IPS-11a (cell line): ENCODE measurements at regions not wholly inside any gene's neighbourhood (a gene's known extent, or its start where the extent isn't known, plus 50 kb on each side); places are given as distances from the start of the nearest gene placed in this dataset.

ENCODE experiments used
- H3K4me3 ChIP-seq: one replicate; pipeline ENCODE4 v1.5.1; 2013; ENCODE audit warnings: low read depth, low read length, control low read depth

DNA sequence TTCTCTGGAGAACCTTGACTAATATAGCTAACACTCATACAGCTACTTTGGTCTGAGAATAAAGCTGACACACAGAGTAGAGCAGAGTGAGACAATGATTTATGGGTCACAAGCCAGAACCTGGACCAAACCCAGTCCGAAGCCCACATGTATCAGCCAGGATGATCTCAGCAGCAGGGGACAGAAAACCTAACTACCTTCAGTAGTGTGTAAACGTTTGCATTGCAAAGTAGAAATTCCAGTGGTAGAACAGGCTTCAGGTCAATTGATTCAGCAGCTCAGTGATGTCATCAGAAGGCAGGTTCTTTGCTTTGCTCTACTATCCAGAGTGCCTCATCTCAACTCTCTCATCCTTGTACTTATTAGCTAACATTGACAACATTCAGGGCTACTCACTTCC is 62.5 kb upstream of the PALS2 start:
- H3K4me3 ChIP-seq = no peak overlapping the region

DNA sequence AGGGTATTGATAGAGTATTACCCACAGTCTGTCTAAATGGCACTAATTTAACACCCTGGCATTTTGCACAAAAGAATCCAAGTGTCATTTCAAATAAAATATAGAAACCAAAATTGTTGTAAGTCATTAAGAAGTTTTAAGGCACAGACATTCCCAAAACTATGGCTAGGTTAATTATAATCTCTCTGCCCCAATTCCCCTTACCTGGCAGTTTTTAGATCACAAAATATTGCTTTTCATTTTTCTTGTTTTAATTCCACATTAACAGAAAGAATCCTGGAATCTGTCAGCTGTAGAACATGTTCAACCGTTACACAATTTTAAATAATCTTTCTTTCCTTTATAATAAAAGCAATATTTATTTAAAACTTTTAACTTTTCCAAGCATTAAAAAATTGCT is 56.1 kb upstream of the PALS2 start:
- H3K4me3 ChIP-seq = no peak overlapping the region

DNA sequence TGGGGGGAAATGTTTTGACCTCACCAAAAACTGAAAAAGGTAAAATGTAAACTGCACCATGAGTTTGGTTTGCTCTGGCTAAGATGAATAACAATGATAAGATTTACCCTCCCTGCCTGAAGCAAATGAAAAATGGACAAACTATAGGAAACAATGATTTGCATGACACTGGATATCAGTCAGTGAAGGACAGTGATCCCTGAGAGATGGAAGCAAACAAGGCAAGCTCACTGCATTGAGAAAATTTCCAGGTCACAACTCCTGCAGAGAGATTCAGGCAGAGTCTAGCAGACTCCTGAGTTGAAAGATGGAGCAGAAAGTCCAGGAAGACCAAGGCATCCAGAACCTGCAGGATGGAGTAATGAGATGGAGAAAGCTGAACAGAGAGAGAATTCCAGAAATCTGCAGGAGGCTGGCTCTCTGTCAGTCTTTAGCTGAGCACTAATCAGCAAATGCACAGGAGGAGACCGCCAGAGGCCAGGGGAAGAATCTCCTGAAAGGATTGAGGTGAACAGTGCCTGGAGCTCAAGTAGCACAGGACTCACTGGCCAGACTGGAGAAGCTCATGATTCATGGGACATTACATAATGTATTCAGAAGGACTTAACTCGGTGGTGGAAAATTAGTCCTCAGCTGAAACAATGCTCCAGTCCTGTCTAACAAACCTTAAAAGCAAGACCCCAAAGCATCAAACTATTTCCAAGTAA is 51.2 kb upstream of the PALS2 start:
- no peak overlapping the region for H3K4me3 ChIP-seq
